HepG2 (cell line): ENCODE measurements at regions not wholly inside any gene's neighbourhood (a gene's known extent, or its start where the extent isn't known, plus 50 kb on each side); places are given as distances from the start of the nearest gene placed in this dataset.

Experiments used
- GZF1 ChIP-seq: sonication (generic); formaldehyde crosslinking; IDR thresholded peaks from 2 replicates; pipeline ENCODE4 v1.5.1; 2020; ENCODE audit warnings: mild to moderate bottlenecking, missing genetic modification reagents
- HMG20A ChIP-seq: IDR thresholded peaks from 2 replicates; pipeline ENCODE4 v1.6.1; 2016; ENCODE audit warnings: borderline replicate concordance
- HNRNPL ChIP-seq: fragments of 200-400 bp; formaldehyde crosslinking; IDR thresholded peaks from 2 replicates; pipeline ENCODE4 v1.6.1; 2017; ENCODE audit warnings: mild to moderate bottlenecking, low read depth, low read length
- HNRNPLL ChIP-seq: fragments of 200-400 bp; formaldehyde crosslinking; IDR thresholded peaks from 2 replicates; pipeline ENCODE4 v1.6.1; 2017; ENCODE audit warnings: mild to moderate bottlenecking, low read depth, low read length; ENCODE audit not compliant: poor library complexity, severe bottlenecking
- POLR2A ChIP-seq, 2 experiments: IDR thresholded peaks; 2 replicates each; pipeline ENCODE4 v1.6.1; 2011; ENCODE audit warnings: low read depth in 2 of 2, low read length in 2 of 2, mild to moderate bottlenecking in 1 of 2, moderate library complexity in 1 of 2; ENCODE audit not compliant: insufficient read depth in 1 of 2

- TF ChIP-seq POLR2A (IDR thresholded peaks at IDR 0.05; ENCODE audit: insufficient read depth in 1 of 2, low read depth in 2 of 2, low read length in 2 of 2) = no peak
- TF ChIP-seq HNRNPLL = no peak
- no peak for TF ChIP-seq HMG20A (CRISPR knock-in tag)
- TF ChIP-seq GZF1 = no peak
- TF ChIP-seq HNRNPL = no peak
Observed at GRCh38 chr20:56710125-56710524, 81.0 kb downstream of the TFAP2C start.
